GM19238 (cell line): ENCODE measurements at regions not wholly inside any gene's neighbourhood (a gene's known extent, or its start where the extent isn't known, plus 50 kb on each side); places are given as distances from the start of the nearest gene placed in this dataset.

Experiments used
- DNase-seq: peaks from one replicate; pipeline ENCODE4 v3.0.0; 2011; ENCODE audit warnings: low spot score; ENCODE audit not compliant: insufficient read length

GRCh38 chr3:194218646-194219453, 82.9 kb downstream of the HES1 start:
- DNase-seq = no peak

DNA sequence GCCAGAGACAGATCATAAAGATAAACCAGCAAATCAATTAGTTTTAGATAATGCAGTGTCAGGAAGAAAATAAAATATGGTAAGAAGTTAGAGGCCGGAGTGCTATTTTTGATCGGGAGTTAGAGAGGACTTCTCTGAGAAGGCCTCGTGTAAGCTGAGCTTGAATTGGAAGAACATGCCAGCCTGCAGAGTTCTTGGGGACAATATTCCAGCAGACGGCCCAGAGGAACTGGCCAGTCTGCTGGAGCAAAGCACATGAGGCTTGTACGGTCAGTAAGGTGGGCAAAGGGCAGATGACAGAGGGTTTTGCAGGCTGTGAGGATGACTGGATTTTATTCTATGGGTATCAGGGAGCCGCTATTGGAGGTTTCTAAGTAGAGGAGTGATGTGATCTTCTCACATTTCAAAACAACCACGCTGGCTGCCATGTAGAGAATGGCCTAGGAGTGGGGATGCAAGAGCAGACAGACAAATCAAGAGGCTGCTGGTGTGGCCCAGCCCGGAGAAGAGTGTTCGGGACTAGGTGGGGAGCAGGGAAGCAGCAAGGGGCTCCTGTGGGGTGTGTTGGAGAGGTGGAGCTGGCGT, 84.0 kb downstream of the HES1 start:
- no peak for DNase-seq

- no peak for DNase-seq
Observed at GRCh38 chr3:194220901-194221326, 85.0 kb downstream of the HES1 start.

DNA sequence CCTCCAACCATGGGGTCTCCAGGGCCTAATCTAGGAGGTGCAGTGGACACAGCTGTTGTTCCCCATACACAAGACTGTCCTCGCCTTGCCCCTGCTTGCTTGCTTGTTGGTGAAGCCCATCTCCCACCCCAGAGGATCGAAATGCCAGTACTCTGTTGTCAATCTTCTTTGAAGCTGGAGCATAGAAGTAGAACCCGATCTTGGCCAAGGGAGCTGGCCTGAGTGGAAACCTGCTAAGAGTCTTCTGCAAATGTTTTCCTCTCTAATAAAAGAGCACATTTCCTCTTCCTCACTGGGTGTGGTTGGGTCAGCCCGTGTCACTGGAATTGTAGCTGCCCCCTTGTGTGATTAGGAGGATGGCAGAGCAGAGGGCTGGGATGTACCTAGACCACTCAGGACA, 85.4 kb downstream of the HES1 start:
- no peak for DNase-seq

DNA sequence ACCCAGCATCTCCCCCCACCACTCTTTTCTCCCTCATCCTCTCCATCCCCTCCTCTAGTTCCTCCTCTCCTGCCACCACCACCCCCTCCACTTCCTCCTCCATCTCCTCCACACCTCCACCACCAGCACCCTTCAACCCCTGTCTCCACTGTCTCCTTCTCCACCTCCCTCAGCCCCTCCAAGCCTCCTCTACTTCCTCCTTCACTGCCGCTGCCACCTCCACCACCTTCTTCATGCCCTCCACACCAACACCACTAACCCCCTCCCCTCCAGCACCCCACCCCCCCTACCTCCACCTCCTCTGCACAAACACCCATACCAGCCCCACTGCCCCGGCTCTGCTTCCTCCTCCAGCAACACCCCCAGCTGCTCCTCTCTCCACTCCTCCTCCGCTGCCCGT, 88.0 kb downstream of the HES1 start:
- DNase-seq = no peak

- no peak for DNase-seq
Observed at GRCh38 chr3:194224471-194225417, 88.8 kb downstream of the HES1 start.

GRCh38 chr3:194225418-194225812, 89.5 kb downstream of the HES1 start:
- DNase-seq = no peak

DNA sequence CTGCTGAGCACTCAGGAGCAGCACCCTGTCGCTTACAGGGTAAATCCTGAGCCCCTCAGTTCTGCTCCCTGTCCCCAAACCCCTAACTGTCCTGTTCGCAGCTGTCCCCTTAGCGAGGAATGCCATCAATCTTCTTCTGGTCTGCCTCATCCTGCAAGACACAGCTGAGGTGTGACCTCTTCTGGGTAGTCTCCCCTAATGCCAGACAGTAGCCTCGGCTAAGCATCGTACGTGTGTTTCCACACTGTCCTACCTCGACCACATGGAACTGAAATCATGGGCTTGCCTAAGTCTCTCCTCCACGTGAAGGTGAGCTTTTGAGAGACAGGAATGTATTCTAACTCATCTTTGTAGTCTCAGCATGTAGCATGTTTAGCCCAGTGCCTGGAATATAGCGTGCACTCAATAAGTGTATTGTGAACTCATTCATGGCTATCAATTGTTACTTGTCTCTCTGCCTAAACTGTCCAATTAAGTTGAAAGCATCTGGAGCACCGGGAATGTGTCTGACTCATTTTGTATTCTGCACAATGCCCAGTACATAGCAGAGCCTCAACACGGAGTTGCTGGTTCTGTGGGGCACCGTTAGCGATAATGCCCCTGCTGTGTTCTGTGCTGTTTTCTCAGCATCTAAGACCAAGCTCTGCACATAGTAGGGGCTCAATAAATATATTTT, 90.2 kb downstream of the HES1 start:
- no peak for DNase-seq

GRCh38 chr3:194231929-194232832, 96.2 kb downstream of the HES1 start:
- DNase-seq = no peak

DNA sequence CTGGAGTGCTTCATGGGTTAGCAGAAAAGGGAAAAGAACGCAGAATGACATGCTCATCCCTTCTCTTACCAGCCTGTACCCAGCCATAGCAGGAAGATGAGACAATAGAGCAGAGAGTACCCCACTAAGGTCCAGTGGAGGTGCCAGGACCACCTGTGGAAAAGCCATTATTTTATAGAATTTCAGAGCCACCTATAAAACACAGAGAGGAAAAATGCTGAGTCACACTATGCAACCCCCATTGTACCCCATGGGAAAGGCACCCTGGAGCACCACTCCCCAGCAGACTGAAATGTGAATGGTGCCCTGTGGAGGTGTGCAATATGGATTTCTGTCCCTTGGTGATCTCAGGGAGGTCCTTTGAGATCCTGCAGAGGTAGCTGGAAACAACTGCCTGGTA, 97.2 kb downstream of the HES1 start:
- DNase-seq = no peak

DNA sequence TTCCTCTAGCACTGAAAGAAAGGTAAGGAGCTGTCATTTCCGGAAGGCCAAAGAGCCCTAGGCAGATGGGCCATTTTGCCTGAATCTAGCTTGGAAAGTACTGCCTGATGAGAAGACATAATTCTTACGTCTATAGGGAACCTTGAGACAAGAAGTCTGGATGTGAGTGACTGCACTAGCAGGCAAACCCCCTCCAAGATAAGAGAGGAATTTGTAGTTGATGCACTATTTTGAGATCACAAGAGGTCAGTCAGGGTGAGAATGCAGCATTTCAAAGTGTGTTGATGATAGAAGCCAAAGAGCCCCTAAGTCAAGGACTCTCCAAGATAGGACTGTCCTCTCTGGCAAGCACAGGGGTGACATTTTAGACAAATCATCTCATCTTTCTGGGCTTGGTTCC, 99.2 kb downstream of the HES1 start:
- DNase-seq = no peak

DNA sequence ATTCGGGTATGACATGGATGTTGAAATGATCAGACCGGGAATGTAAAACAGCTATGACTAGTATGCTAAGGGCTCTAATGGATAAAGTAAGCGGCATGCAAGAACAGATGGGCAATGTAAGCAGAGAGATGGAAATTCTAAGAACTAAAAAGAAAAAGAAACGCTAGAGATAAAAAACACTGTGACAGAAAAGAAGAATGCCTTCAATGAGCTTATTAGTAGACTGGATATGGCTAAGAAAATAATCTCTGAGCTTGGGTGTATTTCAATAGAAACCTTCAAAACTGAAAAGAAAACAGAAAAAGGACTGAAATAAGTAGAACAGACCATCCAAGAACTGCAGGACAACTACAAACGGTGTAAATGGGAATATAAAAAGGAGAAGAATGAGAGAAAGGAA, 101.2 kb downstream of the HES1 start:
- no peak for DNase-seq

- no peak for DNase-seq
Observed at GRCh38 chr3:194240766-194241165, 104.8 kb downstream of the HES1 start.

- DNase-seq = no peak
Observed at GRCh38 chr3:194243172-194243837, 107.4 kb downstream of the HES1 start.

GRCh38 chr3:194244167-194244566, 107.0 kb downstream of the CPN2 start:
- no peak for DNase-seq

GRCh38 chr3:194245474-194245873, 105.7 kb downstream of the CPN2 start:
- no peak for DNase-seq

DNA sequence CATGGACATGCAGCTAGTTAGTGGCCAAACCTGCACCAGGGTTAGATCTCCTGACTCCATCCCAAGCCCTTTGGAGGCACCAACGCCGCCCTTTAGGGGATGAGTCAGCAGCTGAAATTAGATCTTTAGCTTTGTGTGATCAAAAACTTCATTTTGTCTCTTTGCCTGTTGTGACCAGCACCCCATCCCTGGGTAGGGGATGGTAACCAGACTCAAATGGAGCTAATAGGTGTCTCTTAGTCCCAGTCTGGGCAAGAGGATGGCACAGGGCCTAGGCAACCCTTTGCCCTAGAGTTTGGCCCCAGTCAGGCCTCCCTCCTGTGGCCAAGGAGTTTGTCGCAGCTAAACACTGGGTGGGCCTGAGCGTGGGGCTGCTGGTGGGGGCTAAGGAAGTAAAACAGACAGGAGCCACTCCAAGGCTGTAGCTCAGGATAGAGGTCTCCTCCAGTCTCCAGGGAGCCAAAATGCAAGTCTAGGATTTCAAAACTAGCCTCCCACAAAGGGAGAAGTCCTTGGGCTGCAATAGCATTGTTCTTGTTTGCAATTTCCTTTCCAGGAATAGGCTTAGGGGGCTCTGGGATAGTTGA, 105.1 kb downstream of the CPN2 start:
- no peak for DNase-seq

DNA sequence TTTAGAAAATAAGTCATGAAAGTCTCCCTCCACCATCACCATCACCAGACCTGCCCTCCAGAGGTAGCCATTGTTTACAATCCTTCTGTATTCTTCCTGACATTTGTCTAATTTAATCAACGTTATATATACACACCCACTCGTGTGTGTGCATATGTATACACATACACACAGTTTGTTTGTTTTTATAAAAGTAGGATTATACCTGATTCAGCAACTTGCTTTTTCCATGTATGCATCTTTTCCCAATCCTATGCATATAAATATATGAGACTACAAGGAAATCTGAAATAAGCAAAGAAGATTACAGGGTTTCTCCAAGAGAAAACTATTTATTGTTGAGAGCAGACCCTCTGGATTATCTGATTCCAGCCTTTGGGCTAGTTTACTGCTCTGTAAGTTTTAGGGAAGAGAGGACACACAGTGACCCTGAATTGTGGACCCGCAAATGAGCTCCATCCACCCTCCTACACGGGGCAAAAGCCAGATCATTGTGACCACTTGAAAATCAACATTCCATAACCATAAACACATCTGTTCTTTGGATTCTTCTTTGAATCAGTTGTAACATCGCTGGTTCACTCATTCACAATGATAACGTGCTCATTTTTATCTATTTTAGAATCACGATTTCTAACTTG, 104.3 kb downstream of the CPN2 start:
- no peak for DNase-seq

DNA sequence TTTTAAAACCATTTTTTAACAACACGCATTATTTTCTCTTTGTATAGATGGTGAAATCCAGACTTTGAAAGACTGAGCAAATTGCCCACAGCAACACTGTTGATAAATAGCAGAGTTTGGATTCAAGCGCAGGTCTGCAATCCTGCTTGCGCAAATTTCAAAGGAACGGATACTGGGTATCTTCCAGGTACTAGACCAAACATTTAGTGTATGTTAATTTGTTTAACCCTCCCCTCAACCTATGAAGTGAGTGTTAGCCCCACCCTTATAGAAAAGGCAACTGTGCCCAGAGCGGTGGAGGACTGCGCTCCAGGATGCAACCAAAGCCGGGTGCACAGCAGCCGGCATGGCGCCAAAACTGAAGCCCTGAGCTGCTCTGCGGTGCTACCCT, 103.8 kb downstream of the CPN2 start:
- no peak for DNase-seq
